NOMO-1 treated with dmso at 0.1 percent for 144 hours (cell line): ENCODE measurements at regions not wholly inside any gene's neighbourhood (a gene's known extent, or its start where the extent isn't known, plus 50 kb on each side); places are given as distances from the start of the nearest gene placed in this dataset.
"Not testable (repeated sequence)": the region's sequence is repeated elsewhere in the genome, so short reads cannot be mapped to it uniquely, and the experiment has no call there.

Experiments used
- DNase-seq: peaks from one replicate; lab custom pipeline; 2025; ENCODE audit not compliant: unreplicated experiment; lab: John Stamatoyannopoulos, UW

DNA sequence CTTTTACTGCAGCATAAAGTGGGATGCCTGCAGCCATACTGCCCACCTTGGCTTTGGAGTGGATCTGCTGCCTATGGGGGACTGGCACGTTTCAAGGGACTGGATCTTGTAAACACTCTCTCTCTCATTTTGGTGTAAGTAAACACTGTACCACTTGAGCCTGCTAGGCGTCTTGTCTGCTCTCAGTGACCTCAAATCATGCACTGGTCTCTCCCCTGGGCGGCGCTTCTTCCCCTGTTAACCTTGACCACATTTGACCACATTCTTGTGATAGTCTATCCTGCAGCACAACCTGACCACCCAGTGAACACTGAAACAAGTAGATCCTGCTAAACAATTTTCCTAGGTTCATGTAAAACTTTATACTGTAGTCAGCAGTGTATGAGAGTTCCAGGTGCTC is 82.6 kb upstream of the HNMT start:
- no peak for DNase-seq

DNA sequence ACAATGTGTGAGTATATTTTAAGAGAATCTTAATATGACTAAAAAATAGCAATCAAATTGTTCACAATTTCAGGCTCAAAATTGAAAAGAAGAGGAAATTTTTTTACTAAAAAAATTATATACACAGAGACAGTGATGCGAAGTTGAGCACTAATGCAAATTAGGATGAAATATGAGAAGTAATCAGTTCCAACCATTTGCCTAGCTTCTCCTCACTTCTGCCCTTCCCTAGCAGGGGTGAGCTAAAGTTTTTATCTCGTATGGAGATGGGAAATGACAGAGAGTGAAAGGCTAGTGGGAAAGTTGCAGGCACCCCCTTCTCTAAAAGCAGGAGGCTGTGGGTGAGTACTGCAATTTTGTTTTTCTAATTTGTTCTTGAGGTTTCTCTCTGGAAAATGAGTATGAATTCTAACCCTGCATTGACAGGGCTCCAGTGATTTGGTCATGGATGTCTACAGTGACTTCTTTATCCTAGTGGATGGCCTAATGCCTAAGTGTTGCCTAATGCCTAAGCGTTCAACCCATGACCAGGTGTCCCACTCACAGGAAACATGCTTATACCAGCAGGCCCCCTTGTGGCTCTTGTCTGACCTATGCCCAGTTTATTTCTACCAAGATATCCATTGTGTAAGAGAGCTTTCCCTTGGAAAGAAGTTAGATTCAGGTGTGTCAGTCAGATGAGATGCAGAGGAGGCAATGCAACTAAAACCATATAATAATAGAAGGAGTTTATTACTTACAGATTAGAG is 78.0 kb upstream of the HNMT start:
- DNase-seq: no peak

DNA sequence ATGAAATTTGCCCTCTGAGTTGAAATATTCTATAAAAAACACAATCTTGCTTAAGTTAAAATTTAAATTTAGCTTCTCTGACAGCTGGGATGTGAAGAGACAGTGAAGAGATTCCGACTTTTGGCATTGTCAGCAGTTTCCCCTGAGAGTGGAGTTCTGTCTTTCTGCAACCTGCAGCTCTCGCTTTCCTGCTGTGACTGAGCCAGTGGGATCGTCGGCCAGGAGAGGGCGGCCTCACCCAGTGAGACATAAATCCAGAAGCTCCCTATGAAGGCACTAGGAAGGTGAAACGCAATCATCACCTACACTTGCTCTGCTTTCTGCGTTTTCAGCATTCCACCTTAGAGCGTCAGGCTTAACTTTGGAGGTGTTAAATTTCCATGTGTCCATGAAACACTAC is 75.4 kb upstream of the HNMT start:
- no peak for DNase-seq

DNA sequence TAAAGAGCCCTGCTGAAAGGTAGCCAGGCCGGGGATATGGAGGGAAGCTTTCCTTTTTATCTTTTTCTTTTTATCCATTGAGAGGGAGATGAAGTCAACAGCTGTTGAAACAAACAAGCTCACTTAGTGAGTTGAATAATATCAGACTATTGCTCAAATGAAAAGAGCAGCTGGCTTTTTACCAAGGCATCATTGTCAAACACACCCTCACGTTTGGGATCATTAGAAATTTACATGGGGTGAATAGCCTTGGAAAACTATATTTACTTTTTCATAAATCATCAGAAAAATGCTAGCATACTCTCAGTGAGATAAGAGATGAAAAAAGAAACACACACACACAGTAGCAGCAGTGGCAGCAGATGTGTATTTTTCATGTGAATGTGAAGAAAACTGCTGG is 71.5 kb upstream of the HNMT start:
- DNase-seq: no peak

DNA sequence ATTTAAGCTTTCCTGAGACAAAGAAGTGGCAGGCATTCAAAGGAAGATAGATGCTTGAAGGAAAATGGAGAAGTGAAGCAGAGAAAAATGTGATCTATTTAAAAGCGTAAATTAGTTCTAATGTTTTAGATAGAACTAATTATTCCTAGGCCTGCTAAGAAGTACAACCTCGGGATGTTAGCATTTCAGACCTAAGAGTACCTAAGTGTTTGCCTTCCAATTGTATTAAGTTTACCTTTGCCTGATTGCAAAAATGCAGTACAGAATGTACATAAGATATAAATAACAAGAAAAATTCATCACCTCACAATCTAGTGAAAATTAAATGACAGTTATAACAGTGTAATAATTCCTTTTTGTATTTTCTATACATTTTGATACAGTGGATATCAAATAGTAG is 71.1 kb upstream of the HNMT start:
- no peak for DNase-seq

DNA sequence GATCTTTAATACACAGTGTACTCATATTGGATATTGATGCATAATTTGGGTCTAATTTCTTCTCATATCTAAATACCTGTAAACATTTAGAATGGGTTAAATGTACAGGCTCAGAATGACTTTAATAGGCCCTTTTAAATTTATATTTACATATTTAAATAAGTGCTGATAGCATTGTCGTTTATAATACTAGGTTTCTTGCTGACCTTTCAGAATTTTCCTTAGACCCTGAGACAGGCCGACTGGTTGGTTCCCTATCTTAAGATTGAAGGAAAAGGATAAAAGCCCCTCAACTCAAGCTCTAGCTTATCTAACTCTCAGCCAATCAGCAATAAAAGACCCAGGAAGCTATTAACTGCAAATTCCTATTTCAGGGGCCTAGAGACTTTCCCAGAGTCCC is 67.8 kb upstream of the HNMT start:
- no peak for DNase-seq

DNA sequence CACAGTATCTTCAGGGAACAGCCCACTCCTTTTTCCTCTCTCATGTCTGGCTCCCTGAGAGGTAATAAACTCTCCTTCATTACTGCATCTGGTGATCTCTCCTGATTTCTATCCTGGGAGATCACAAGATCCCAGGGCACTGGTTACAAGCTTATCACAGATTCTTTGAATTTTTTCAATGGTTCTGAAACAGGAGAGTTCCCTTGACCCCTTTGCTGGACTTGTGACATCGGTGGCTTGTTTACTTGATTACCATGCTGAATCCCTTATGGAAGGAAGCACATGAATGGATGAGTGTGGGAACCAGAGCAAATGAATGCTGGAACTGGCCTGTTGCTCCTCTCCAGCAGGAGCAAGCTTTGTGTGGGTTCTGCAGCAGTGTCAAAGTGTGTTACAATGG is 67.2 kb upstream of the HNMT start:
- DNase-seq: no peak

DNA sequence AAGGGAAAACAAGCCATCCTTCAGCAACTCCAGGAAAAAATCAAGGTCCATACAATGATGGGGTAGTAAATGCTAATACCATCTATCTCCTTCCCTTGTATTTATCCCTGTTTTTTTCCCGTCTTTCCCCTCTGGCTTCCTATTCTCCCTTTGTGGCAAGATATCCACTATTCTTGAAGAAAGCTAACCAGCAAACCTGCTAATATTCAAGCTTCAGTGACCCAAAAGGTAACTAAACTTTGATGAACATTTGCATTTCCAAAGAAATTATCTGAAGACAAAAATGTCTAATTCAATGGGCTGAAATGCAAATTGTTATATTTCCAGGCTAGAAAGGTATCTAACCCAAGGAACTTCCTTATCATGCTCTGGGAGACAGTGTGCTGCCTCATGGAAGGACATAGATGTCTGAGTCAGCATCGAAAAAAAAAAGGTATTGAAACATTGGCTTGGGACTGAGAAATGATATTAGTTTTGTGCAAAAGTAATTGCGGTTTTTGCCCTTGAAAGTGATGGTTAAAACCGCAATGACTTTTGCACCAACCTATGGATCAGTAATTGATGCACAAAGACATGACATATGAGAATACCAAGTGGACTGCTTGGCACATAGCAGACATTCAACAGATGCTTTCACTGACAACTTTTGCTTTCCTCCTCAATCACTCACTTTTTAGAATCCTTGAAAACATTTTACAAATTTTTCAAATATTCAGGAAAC is 63.7 kb upstream of the HNMT start:
- no peak for DNase-seq

DNA sequence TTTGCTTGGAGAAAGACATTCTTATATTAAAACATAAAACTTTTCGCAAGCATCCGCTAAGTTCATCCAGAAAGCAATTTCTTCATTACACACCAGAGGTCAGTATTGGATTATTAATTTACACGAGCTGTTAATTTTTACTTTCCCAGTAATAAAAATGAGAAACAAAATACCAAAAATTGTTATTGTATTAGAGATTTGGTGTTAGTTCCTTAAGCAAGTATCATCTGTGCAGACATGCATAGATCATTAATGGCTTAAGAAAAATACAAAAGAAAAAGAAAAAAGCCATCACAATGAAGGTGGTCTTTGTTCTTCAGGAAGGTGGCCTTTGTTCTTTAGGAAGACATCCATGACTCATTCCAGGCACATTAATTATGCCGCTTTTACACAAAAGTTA is 53.6 kb upstream of the HNMT start:
- DNase-seq: no peak

DNA sequence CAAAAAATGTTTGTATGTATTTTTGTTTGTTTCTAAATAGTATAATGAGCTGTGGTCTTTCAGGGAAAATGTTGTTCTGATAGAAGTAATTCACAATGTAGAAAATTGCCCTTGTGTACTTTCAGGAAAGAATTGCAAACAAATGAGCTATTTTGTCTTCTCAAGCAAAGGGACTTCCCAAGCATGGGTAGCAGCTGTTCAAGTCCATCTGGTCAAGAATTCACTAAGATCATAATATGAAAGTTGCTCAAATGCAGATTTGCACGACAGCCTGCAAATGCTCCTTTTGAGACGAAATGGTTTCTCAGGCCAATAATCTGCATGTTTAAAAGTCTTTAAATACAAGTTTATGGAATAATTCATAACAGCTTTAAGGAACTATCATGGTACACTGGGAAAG is 51.9 kb upstream of the HNMT start:
- DNase-seq: no peak

DNA sequence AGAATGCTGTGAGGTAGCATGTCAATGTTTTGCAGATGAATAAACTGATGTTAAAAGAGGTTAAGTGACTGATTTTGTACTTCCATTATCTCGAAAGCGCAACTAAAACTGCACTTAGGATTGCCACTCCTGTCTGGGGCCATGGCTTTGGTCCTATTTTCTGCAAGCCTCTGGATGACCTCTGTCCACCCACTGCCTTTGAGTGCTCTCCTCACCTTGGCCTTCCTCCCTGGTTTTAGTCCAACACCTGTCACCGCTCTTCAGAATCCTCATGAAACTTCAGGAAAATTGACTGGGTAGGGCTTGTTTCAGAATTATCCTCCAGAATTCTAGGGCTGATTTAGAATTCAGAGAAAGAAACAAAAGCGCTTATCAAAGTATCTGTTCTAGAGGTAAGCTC is 51.1 kb upstream of the HNMT start:
- DNase-seq: no peak

DNA sequence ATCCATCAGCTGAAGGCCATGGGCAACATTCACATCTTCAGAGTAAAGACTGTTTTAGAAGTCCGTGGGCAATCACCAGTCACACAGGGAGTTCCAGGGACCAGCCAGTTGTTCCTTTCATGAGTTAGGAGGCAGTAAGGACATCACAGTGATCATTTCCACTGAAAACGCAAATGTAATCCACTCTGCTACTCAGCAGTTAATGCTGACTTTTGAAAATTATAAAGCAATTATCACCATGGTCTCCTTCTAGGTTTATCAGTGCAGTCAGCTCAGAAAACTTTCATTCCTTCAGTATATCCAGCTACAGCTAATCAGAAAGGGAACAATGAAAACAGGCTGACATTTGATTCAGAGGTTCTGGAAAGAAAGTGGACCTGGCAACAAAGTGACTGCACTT is 50.6 kb upstream of the HNMT start:
- not testable (repeated sequence) for DNase-seq
